Chondrocyte (in vitro differentiated cells): ENCODE measurements at regions not wholly inside any gene's neighbourhood (a gene's known extent, or its start where the extent isn't known, plus 50 kb on each side); places are given as distances from the start of the nearest gene placed in this dataset.

Experiments used
- DNase-seq: peaks from one replicate; pipeline ENCODE4 v3.0.0; 2021; ENCODE audit warnings: mixed read lengths, low spot score
- H3K27ac Mint-ChIP-seq: one replicate; pipeline ENCODE4 v1.8.0; 2021; ENCODE audit warnings: mild to moderate bottlenecking, moderate library complexity, mixed read lengths; ENCODE audit not compliant: unreplicated experiment
- H3K27me3 Mint-ChIP-seq: 2 replicates; pipeline ENCODE4 v1.8.0; 2021; ENCODE audit warnings: low read depth, mixed read lengths
- H3K36me3 Mint-ChIP-seq: 2 replicates; pipeline ENCODE4 v1.8.0; 2021; ENCODE audit warnings: low read depth, mixed read lengths
- H3K4me1 Mint-ChIP-seq: 2 replicates; pipeline ENCODE4 v1.8.0; 2021; ENCODE audit warnings: low read depth, mild to moderate bottlenecking, mixed read lengths
- H3K4me3 Mint-ChIP-seq: one replicate; pipeline ENCODE4 v1.8.0; 2021; ENCODE audit warnings: mild to moderate bottlenecking, moderate library complexity, mixed read lengths; ENCODE audit not compliant: unreplicated experiment
- H3K9me3 Mint-ChIP-seq: 2 replicates; pipeline ENCODE4 v1.8.0; 2021; ENCODE audit warnings: low read depth, mixed read lengths
- TF ChIP-seq, protein P1 (sequence below): fragments of 200-600 bp; sonication (generic); IDR thresholded peaks from 2 replicates; pipeline ENCODE4 v1.5.0; 2021; ENCODE audit warnings: antibody characterized with exemption, mild to moderate bottlenecking, moderate library complexity

DNA sequence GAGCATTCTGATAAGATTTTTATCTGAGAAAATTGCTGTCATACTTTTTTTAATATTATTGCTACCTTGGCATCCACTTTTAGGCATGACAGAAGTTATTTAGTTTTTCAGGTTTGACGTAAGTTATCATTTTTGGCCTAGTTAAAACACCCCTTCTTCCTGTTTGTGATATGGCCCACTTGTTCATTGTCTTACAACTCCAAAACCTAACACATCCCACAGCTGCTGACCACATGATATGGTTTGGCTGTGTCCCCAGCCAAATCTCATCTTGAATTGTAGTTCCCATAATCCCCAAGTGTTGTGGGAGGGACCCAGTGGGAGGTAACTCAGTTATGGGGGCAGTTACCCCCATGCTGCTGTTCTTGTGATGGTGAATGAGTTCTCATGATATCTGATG lies 388.1 kb downstream of the SLC4A3 start:
- DNase-seq: no peak
- H3K36me3 Mint-ChIP-seq: no peaks in the 10 kb centered on the region
- no peak overlapping the region for H3K27ac Mint-ChIP-seq

DNA sequence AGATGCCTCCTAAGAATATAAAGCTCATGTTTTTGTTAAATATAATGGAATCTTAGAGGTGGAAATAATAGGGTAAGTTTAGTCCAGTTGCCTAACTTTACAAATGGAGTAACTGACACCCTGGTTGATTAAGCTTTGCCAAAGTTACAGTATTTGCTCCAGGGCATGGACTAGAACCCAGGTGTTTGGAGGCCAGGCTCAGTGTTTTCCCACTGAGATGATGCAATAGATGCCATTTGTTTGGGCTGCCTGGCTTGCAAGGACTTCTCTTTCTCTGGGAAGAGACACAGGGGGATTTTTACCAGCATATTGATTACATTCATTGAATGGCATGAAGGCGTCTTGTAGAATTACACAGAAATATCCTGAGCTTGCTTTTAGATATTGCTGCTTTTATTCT lies 397.8 kb downstream of the SLC4A3 start:
- no peaks in the 10 kb centered on the region for H3K27me3 Mint-ChIP-seq
- TF ChIP-seq, protein P1, sequence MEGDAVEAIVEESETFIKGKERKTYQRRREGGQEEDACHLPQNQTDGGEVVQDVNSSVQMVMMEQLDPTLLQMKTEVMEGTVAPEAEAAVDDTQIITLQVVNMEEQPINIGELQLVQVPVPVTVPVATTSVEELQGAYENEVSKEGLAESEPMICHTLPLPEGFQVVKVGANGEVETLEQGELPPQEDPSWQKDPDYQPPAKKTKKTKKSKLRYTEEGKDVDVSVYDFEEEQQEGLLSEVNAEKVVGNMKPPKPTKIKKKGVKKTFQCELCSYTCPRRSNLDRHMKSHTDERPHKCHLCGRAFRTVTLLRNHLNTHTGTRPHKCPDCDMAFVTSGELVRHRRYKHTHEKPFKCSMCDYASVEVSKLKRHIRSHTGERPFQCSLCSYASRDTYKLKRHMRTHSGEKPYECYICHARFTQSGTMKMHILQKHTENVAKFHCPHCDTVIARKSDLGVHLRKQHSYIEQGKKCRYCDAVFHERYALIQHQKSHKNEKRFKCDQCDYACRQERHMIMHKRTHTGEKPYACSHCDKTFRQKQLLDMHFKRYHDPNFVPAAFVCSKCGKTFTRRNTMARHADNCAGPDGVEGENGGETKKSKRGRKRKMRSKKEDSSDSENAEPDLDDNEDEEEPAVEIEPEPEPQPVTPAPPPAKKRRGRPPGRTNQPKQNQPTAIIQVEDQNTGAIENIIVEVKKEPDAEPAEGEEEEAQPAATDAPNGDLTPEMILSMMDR: no peak
- peaks cover 3% of the 10 kb centered on the region for H3K9me3 Mint-ChIP-seq
- no peaks in the 10 kb centered on the region for H3K36me3 Mint-ChIP-seq
- no peak overlapping the region for H3K4me3 Mint-ChIP-seq
- peaks cover 3% of the 10 kb centered on the region for H3K4me1 Mint-ChIP-seq
- H3K27ac Mint-ChIP-seq: no peak overlapping the region
- DNase-seq: no peak

More for the DNA sequence above, 388.1 kb downstream of the SLC4A3 start:
- Mint-ChIP-seq H3K4me1 (peaks cover 10% of the 10 kb centered on the region), H3K4me3 (no peak overlapping the region), H3K27me3 (no peaks in the 10 kb centered on the region), H3K9me3 (no peaks in the 10 kb centered on the region)
- TF ChIP-seq, protein P1: no peak

DNA sequence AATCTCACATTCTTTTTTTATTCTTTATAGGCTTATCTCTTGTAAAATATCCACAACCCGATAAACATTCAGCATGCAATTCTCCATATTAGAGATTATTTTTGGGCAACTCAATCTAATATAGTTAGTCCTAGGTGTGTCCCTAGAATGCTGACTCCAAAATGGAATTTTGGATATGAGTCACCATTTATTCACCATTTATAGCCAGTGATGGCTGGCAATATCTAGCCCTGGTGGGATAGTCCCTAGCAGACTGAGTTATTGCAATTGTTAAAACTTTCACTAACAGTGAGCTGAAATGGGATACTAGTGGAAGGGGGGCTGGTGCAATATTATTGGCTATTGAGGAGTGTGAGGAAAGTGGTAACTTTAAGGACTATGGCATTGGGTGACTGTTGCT lies 401.6 kb downstream of the SLC4A3 start:
- peaks cover under 1% of the 10 kb centered on the region for H3K9me3 Mint-ChIP-seq
- DNase-seq: no peak
- TF ChIP-seq, protein P1: no peak
- H3K4me3 Mint-ChIP-seq: no peak overlapping the region
- no peak overlapping the region for H3K27ac Mint-ChIP-seq
- H3K4me1 Mint-ChIP-seq: peaks cover 13% of the 10 kb centered on the region
- no peaks in the 10 kb centered on the region for H3K36me3 Mint-ChIP-seq
- no peaks in the 10 kb centered on the region for H3K27me3 Mint-ChIP-seq

DNA sequence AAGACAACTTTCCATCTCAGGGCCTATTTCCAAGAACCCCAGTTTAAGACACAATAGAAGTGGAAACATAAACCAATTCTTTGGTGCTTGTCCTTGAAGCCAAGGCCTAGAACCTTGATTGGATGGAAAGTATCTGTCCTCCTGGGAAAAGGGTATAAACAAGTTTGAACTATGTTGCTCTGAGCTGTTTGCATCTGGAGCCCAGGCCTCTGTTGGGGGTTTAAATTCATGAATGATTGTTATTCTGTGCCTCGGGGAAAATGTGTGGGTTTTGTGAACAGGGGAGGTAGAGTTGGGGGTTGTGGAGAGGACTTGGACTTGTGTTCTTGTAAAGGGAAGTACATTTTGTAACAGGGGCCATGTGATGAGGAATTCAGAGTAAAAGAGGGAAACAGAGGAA lies 406.1 kb downstream of the SLC4A3 start:
- no peaks in the 10 kb centered on the region for H3K27me3 Mint-ChIP-seq
- TF ChIP-seq, protein P1: no peak
- H3K4me3 Mint-ChIP-seq: no peak overlapping the region
- DNase-seq: no peak
- H3K27ac Mint-ChIP-seq: peak overlapping the region; percentile 69
- peaks cover 35% of the 10 kb centered on the region for H3K4me1 Mint-ChIP-seq
- H3K9me3 Mint-ChIP-seq: peaks cover 11% of the 10 kb centered on the region
- peaks cover 2% of the 10 kb centered on the region for H3K36me3 Mint-ChIP-seq

DNA sequence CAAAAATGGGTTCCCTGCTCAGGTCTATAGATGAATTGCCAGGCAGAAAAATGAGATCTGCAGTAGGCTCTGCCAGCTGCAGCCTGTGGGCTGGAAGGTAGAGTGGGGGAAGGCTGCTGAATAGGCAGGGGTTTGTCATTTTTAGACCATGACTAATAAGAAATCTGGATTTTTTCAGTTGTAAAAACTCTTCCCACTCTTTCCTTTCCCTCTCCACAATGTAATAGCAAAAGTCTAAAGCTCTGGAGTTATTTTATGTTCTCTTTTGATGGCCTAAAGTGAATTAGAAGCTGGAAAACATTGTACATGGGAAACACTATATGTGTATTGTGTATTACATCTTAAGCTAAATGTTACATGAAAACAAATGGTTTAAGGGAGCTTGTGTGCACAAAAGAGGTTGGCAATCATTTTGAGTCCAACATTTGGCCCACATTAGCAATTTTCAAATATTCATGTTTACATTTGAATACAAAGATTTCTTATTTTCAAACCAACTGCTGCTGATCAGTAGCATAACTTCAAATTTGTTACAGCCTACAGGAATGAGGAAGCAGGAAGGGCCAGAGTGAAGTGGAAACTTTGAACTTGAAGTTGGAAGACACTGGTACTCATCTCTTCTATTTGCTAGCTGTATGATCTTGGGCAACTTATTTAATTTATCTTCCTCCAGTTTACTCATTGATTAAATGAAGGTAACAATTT lies 407.1 kb downstream of the SLC4A3 start:
- Mint-ChIP-seq H3K27ac (peak overlapping the region; percentile 69), H3K9me3 (peaks cover 11% of the 10 kb centered on the region), H3K27me3 (no peaks in the 10 kb centered on the region), H3K4me1 (peaks cover 39% of the 10 kb centered on the region), H3K36me3 (peaks cover 2% of the 10 kb centered on the region), H3K4me3 (peak overlapping the region; percentile 24)
- no peak for DNase-seq
- TF ChIP-seq, protein P1: no peak
